ENCODE measurements at regions not wholly inside any gene's neighbourhood (a gene's known extent, or its start where the extent isn't known, plus 50 kb on each side); places are given as distances from the start of the nearest gene placed in this dataset.

DNA sequence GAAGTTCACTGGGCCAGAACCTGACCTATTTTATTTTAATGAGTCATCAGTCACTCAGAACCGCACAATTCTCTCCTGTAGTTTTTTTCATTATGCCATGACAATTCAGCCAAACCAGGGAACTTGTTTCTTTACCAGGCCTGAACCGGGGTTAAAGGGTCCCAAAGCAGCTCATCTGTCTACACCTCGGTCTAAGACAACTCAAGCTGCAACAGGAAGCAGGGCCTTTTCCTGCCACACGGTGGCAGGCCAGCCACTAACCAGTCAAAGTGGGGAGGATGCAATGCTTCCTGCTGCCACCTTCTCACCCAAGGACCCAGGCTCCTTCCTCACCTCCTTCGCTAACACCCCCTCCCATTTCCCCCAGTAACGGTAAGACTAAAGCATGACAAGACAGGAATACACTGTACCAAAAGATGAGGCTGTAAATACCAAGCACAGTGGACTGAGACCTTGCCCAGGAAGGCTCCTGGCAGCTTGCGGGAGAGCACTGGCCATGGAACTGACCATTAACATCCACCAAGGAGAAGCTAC lies 56.7 kb upstream of the ACKR3 start:
- 21 to 27% methylated on average over 7 of the region's 7 CpGs for WGBS, 2 donors
- TF ChIP-seq, protein P1, sequence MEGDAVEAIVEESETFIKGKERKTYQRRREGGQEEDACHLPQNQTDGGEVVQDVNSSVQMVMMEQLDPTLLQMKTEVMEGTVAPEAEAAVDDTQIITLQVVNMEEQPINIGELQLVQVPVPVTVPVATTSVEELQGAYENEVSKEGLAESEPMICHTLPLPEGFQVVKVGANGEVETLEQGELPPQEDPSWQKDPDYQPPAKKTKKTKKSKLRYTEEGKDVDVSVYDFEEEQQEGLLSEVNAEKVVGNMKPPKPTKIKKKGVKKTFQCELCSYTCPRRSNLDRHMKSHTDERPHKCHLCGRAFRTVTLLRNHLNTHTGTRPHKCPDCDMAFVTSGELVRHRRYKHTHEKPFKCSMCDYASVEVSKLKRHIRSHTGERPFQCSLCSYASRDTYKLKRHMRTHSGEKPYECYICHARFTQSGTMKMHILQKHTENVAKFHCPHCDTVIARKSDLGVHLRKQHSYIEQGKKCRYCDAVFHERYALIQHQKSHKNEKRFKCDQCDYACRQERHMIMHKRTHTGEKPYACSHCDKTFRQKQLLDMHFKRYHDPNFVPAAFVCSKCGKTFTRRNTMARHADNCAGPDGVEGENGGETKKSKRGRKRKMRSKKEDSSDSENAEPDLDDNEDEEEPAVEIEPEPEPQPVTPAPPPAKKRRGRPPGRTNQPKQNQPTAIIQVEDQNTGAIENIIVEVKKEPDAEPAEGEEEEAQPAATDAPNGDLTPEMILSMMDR (IDR thresholded peaks at IDR 0.05), result peak; percentile 74 to 90 (median 89)
- Histone ChIP-seq H3K4me1 (peaks cover 0 to 20% (median 7%) of the 10 kb centered on the region in 9 donors), H3K27me3 (peaks cover 0 to 9% (median under 1%) of the 10 kb centered on the region in 7 donors), H3K27ac (peak overlapping the region in 2 of 10 donors; percentile 3 to 48), H3K9me3 (no peaks in the 10 kb centered on the region), H3K36me3 (no peaks in the 10 kb centered on the region), H3K4me3 (no peak overlapping the region)
- peak; percentile 72 to 92 (median 88) for ATAC-seq
- DNase-seq, result peak; percentile 62 to 72
- intact Hi-C loops (cut with DNase I), result loop anchor here (1.0 to 10.0 kb wide), 15 partner anchors 49 to 549 kb away; partner anchors contain the start of gene ACKR3 (in 7 of the 10)

DNA sequence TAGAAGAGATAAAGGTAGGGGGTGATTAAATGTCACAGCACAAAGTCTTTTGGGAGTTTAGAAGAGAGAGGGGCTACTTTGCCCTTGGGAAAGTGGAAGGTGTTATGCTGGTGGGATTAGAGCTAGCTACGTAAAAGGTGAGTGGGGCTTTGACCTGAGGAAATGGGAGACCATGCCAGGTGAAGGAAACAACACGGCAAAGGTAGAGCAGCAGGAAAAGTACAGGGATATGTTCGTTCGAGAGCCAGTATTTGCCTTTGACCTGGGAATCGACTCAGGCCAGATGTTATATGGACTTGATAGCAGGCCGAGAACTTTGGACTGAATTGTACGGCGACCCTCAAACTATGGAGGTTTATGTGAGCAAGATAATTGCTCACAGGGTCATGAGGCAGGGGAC lies 55.7 kb upstream of the ACKR3 start:
- WGBS, 2 donors, result 94 to 97% methylated on average over 8 of the region's 8 CpGs
- no peak for DNase-seq
- intact Hi-C loops (cut with DNase I), result loop anchor here (1.0 to 10.0 kb wide), 15 partner anchors 48 to 548 kb away; partner anchors contain the start of gene ACKR3 (in 7 of the 10)
- no peak overlapping the region for H3K4me3 ChIP-seq
- peaks cover 0 to 22% (median 7%) of the 10 kb centered on the region in 9 donors for H3K4me1 ChIP-seq
- no peaks in the 10 kb centered on the region for H3K36me3 ChIP-seq
- ATAC-seq, result no peak
- no peak overlapping the region for H3K27ac ChIP-seq
- H3K9me3 ChIP-seq, result no peaks in the 10 kb centered on the region
- TF ChIP-seq, protein P1 (IDR thresholded peaks at IDR 0.05), result no peak
- no peaks in the 10 kb centered on the region for H3K27me3 ChIP-seq

DNA sequence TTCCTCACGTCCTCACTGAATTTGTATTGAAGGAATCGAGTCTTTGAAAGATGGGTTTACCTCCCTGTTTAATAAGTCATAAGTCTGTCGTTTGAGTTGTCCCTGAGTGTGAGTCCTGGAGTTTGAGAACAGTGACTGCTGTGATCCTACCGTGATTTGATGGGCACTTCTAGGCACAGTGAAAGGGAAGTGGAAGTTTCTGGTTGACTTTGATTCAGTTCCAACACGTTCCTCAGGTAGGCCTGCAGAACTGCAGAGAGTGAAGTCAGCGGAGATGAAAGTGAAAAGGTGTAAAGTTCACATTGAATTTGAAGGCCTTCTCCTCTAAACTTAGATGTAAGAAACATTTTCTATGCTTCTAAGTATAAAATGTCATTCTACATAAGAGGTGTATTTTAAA lies 52.9 kb upstream of the ACKR3 start:
- WGBS, 2 donors, result 90 to 93% methylated on average over 6 of the region's 6 CpGs
- ATAC-seq (no peak), DNase-seq (no peak)
- H3K36me3 ChIP-seq, result no peaks in the 10 kb centered on the region
- H3K4me3 ChIP-seq, result no peak overlapping the region
- peaks cover 0 to 22% (median 7%) of the 10 kb centered on the region in 9 donors for H3K4me1 ChIP-seq
- no peaks in the 10 kb centered on the region for H3K27me3 ChIP-seq
- TF ChIP-seq, protein P1 (IDR thresholded peaks at IDR 0.05), result no peak
- no peaks in the 10 kb centered on the region for H3K9me3 ChIP-seq
- peak overlapping the region in 2 of 10 donors; percentile 35 to 63 for H3K27ac ChIP-seq
- intact Hi-C loops (cut with DNase I), result loop anchor here in 4 of 10 donors (10.0 kb wide), 3 partner anchors 48 to 168 kb away; partner anchors contain the start of gene ACKR3 (in 3 of the 4)

DNA sequence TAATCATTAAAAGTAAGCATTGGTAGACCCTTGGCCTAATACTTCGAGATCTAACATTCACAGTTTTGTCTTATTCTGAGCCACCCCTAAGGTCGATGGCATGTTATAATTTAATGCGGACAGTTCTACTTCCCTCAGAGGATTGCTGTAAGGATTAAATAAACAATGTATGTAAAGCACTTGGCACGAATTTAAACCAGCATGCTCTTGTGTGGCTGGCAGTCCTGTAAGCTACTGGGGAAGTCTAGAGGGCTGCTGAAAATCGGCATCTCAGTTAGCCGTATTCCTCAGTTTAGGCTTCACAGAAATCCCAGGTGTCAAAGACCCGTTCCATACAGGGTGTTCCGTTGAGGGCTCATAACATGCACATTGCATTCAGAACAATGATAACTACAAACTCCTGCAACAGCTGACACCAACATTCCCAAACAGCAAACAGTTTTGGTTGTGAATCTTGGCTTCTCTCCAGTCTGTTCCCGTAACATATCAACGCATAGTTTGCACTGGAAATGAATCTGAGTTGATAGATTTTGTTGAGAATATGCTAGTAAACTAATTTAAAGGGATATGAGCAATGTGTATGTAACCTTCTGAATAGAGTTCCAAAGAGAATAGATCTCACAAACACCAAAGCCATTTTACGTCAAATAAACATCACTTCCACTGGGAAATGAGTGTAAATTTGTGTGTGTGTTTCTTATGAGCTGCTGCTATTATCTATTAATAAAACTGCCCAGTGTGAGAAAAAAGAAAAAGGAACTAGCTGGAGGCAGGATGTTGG lies 52.2 kb upstream of the ACKR3 start:
- Histone ChIP-seq H3K4me3 (no peak overlapping the region), H3K4me1 (peaks cover 0 to 22% (median 7%) of the 10 kb centered on the region in 9 donors), H3K36me3 (no peaks in the 10 kb centered on the region), H3K27ac (peak overlapping the region in 7 of 10 donors; percentile 19 to 69 (median 52)), H3K9me3 (no peaks in the 10 kb centered on the region), H3K27me3 (no peaks in the 10 kb centered on the region)
- DNase-seq, result no peak
- TF ChIP-seq, protein P1 (IDR thresholded peaks at IDR 0.05), result no peak
- intact Hi-C loops (cut with DNase I), result loop anchor here in 4 of 10 donors (10.0 kb wide), 3 partner anchors 47 to 167 kb away; partner anchors contain the start of gene ACKR3 (in 3 of the 4)
- peak in 5 of 8 donors; percentile 42 to 88 (median 64) for ATAC-seq
- 55 to 61% methylated on average over 11 of the region's 11 CpGs for WGBS, 2 donors
